Effector memory CD8-positive, alpha-beta T cell (primary cell): ENCODE measurements at regions not wholly inside any gene's neighbourhood (a gene's known extent, or its start where the extent isn't known, plus 50 kb on each side); places are given as distances from the start of the nearest gene placed in this dataset.

Experiments used
- ATAC-seq: fragments of 150-1000 bp; cut with Tn5 transposase; replicated peaks from 2 replicates; pipeline ENCODE4 v1.10.0; 2021; ENCODE audit warnings: mild to moderate bottlenecking, moderate library complexity
- DNase-seq, 3 experiments: peaks; one replicate each; pipeline ENCODE4 v3.0.0; 2021
- H3K27ac Mint-ChIP-seq, 2 donors: one replicate each; pipeline ENCODE4 v1.8.0; 2022; ENCODE audit warnings: mild to moderate bottlenecking in 2 of 2, mixed read lengths in 2 of 2, moderate library complexity in 2 of 2
- H3K27me3 Mint-ChIP-seq, 2 donors: one replicate each; pipeline ENCODE4 v1.8.0; 2022; ENCODE audit warnings: mixed read lengths in 2 of 2
- H3K36me3 Mint-ChIP-seq: one replicate; pipeline ENCODE4 v1.8.0; 2022; ENCODE audit warnings: mild to moderate bottlenecking, moderate library complexity, mixed read lengths; ENCODE audit not compliant: insufficient read depth
- H3K4me1 Mint-ChIP-seq, 2 donors: one replicate each; pipeline ENCODE4 v1.8.0; 2022; ENCODE audit warnings: low read depth in 2 of 2, mixed read lengths in 2 of 2
- H3K4me3 Mint-ChIP-seq, 2 donors: one replicate each; pipeline ENCODE4 v1.8.0; 2022; ENCODE audit warnings: mild to moderate bottlenecking in 2 of 2, mixed read lengths in 2 of 2, moderate library complexity in 2 of 2
- H3K9me3 Mint-ChIP-seq, 2 donors: one replicate each; pipeline ENCODE4 v1.8.0; 2022; ENCODE audit warnings: mixed read lengths in 2 of 2

- Mint-ChIP-seq H3K9me3 (peaks cover 0 to 4% of the 10 kb centered on the region in 2 donors), H3K36me3 (no peaks in the 10 kb centered on the region), H3K27me3 (peaks cover 10 to 11% of the 10 kb centered on the region in 2 donors), H3K4me3 (no peak overlapping the region), H3K27ac (no peak overlapping the region), H3K4me1 (no peaks in the 10 kb centered on the region)
- DNase-seq (no peak), ATAC-seq (no peak)
These were observed 88.9 kb upstream of the SLC35G4 start for GRCh38 chr18:11520536-11520935.

- Mint-ChIP-seq H3K9me3 (peaks cover 4 to 6% of the 10 kb centered on the region in 2 donors), H3K4me3 (no peak overlapping the region), H3K27ac (peak overlapping the region in 1 of 2 donors; percentile 26), H3K4me1 (no peaks in the 10 kb centered on the region), H3K27me3 (peaks cover 11 to 16% of the 10 kb centered on the region in 2 donors), H3K36me3 (no peaks in the 10 kb centered on the region)
- peak in 2 of 3 experiments; percentile 3 to 5 for DNase-seq
- ATAC-seq = no peak
These were observed 90.4 kb upstream of the SLC35G4 start for GRCh38 chr18:11518788-11519685.

GRCh38 chr18:11517704-11518103 is 91.7 kb upstream of the SLC35G4 start:
- H3K27me3 Mint-ChIP-seq = peaks cover 0 to 7% of the 10 kb centered on the region in 2 donors
- ATAC-seq (no peak), DNase-seq (no peak)
- H3K36me3 Mint-ChIP-seq = no peaks in the 10 kb centered on the region
- no peak overlapping the region for H3K27ac Mint-ChIP-seq
- peaks cover 0 to 6% of the 10 kb centered on the region in 2 donors for H3K9me3 Mint-ChIP-seq
- no peak overlapping the region for H3K4me3 Mint-ChIP-seq
- H3K4me1 Mint-ChIP-seq = no peaks in the 10 kb centered on the region

- H3K4me1 Mint-ChIP-seq = no peaks in the 10 kb centered on the region
- H3K36me3 Mint-ChIP-seq = no peaks in the 10 kb centered on the region
- H3K27ac Mint-ChIP-seq = no peak overlapping the region
- H3K4me3 Mint-ChIP-seq = no peak overlapping the region
- ATAC-seq = no peak
- peaks cover 0 to 6% of the 10 kb centered on the region in 2 donors for H3K9me3 Mint-ChIP-seq
- H3K27me3 Mint-ChIP-seq = peaks cover 0 to 7% of the 10 kb centered on the region in 2 donors
- no peak for DNase-seq
These were observed 92.5 kb upstream of the SLC35G4 start for GRCh38 chr18:11516751-11517503.

- peaks cover 0 to 7% of the 10 kb centered on the region in 2 donors for H3K27me3 Mint-ChIP-seq
- H3K4me1 Mint-ChIP-seq = no peaks in the 10 kb centered on the region
- peaks cover 3% of the 10 kb centered on the region for H3K36me3 Mint-ChIP-seq
- DNase-seq (no peak), ATAC-seq (no peak)
- peaks cover 0 to 6% of the 10 kb centered on the region in 2 donors for H3K9me3 Mint-ChIP-seq
- no peak overlapping the region for H3K4me3 Mint-ChIP-seq
- no peak overlapping the region for H3K27ac Mint-ChIP-seq
These were observed 95.1 kb upstream of the SLC35G4 start for GRCh38 chr18:11514267-11514666.

- H3K4me1 Mint-ChIP-seq = no peaks in the 10 kb centered on the region
- H3K27ac Mint-ChIP-seq = no peak overlapping the region
- peaks cover 0 to 6% of the 10 kb centered on the region in 2 donors for H3K9me3 Mint-ChIP-seq
- H3K4me3 Mint-ChIP-seq = no peak overlapping the region
- H3K27me3 Mint-ChIP-seq = peaks cover 0 to 7% of the 10 kb centered on the region in 2 donors
- no peak for ATAC-seq
- no peak for DNase-seq
- H3K36me3 Mint-ChIP-seq = peaks cover 3% of the 10 kb centered on the region
These were observed 97.0 kb upstream of the SLC35G4 start for GRCh38 chr18:11512096-11513025.

- H3K4me1 Mint-ChIP-seq = no peaks in the 10 kb centered on the region
- ATAC-seq (no peak), DNase-seq (no peak)
- no peak overlapping the region for H3K27ac Mint-ChIP-seq
- H3K27me3 Mint-ChIP-seq = peaks cover 0 to 7% of the 10 kb centered on the region in 2 donors
- peaks cover 0 to 6% of the 10 kb centered on the region in 2 donors for H3K9me3 Mint-ChIP-seq
- no peak overlapping the region for H3K4me3 Mint-ChIP-seq
- H3K36me3 Mint-ChIP-seq = peaks cover 3% of the 10 kb centered on the region
These were observed 97.8 kb upstream of the SLC35G4 start for GRCh38 chr18:11511434-11512095.

GRCh38 chr18:11506856-11507255 is 102.5 kb upstream of the SLC35G4 start:
- Mint-ChIP-seq H3K27me3 (no peaks in the 10 kb centered on the region), H3K4me1 (no peaks in the 10 kb centered on the region)

GRCh38 chr18:11505993-11506392 is 103.4 kb upstream of the SLC35G4 start:
- Mint-ChIP-seq H3K4me1 (no peaks in the 10 kb centered on the region), H3K4me3 (no peak overlapping the region), H3K36me3 (peaks cover 2% of the 10 kb centered on the region)

More at GRCh38 chr18:11506856-11507255, 102.5 kb upstream of the SLC35G4 start:
- ATAC-seq = no peak
- Mint-ChIP-seq H3K4me3 (no peak overlapping the region), H3K36me3 (peaks cover 3% of the 10 kb centered on the region), H3K27ac (no peak overlapping the region), H3K9me3 (no peaks in the 10 kb centered on the region)
- DNase-seq = no peak

GRCh38 chr18:11504962-11505361 is 104.4 kb upstream of the SLC35G4 start:
- no peak overlapping the region for H3K27ac Mint-ChIP-seq
- H3K27me3 Mint-ChIP-seq = peaks cover 0 to 3% of the 10 kb centered on the region in 2 donors
- DNase-seq = no peak
- H3K9me3 Mint-ChIP-seq = no peaks in the 10 kb centered on the region
- H3K36me3 Mint-ChIP-seq = no peaks in the 10 kb centered on the region
- ATAC-seq = no peak
- no peaks in the 10 kb centered on the region for H3K4me1 Mint-ChIP-seq
- no peak overlapping the region for H3K4me3 Mint-ChIP-seq

More at GRCh38 chr18:11505993-11506392, 103.4 kb upstream of the SLC35G4 start:
- DNase-seq (no peak), ATAC-seq (no peak)
- no peak overlapping the region for H3K27ac Mint-ChIP-seq
- no peaks in the 10 kb centered on the region for H3K9me3 Mint-ChIP-seq
- no peaks in the 10 kb centered on the region for H3K27me3 Mint-ChIP-seq

GRCh38 chr18:11502368-11502767 is 107.0 kb upstream of the SLC35G4 start:
- no peak for DNase-seq
- H3K27me3 Mint-ChIP-seq = peaks cover 0 to 9% of the 10 kb centered on the region in 2 donors
- no peaks in the 10 kb centered on the region for H3K9me3 Mint-ChIP-seq
- H3K4me3 Mint-ChIP-seq = no peak overlapping the region
- H3K27ac Mint-ChIP-seq = no peak overlapping the region
- no peak for ATAC-seq
- H3K36me3 Mint-ChIP-seq = no peaks in the 10 kb centered on the region
- H3K4me1 Mint-ChIP-seq = no peaks in the 10 kb centered on the region

- DNase-seq = no peak
- no peaks in the 10 kb centered on the region for H3K4me1 Mint-ChIP-seq
- no peak overlapping the region for H3K27ac Mint-ChIP-seq
- no peaks in the 10 kb centered on the region for H3K36me3 Mint-ChIP-seq
- H3K27me3 Mint-ChIP-seq = peaks cover 0 to 12% of the 10 kb centered on the region in 2 donors
- peaks cover 0 to 2% of the 10 kb centered on the region in 2 donors for H3K9me3 Mint-ChIP-seq
- no peak overlapping the region for H3K4me3 Mint-ChIP-seq
- no peak for ATAC-seq
These were observed 108.0 kb upstream of the SLC35G4 start for GRCh38 chr18:11501352-11501751.
